ENCODE measurements at regions not wholly inside any gene's neighbourhood (a gene's known extent, or its start where the extent isn't known, plus 50 kb on each side); places are given as distances from the start of the nearest gene placed in this dataset.

- no peak for TF ChIP-seq EZH2 (IDR thresholded peaks at IDR 0.05; ENCODE audit: insufficient read depth, poor library complexity, severe bottlenecking)
- no peak for TF ChIP-seq EZH2phosphoT487 (IDR thresholded peaks at IDR 0.05; ENCODE audit: insufficient read depth, low read depth)
Measured at GRCh38 chr6:156448579-156448978, 328.6 kb upstream of the ARID1B start.

All from GM23248 (cell line).